ENCODE measurements at regions not wholly inside any gene's neighbourhood (a gene's known extent, or its start where the extent isn't known, plus 50 kb on each side); places are given as distances from the start of the nearest gene placed in this dataset.

GRCh38 chr18:51621864-51622160, 424.3 kb upstream of the MEX3C start:
- DNase-seq (ENCODE audit: low read depth) = no peak
- ChIA-PET POLR2A (no interaction called here), CTCF (interaction anchor here (1.1 to 1.7 kb wide), 5 partner anchors 11 to 513 kb away, joined by 3 to 7 read pairs (median 3); no protein-coding TSS in a partner anchor)
- H3K36me3 ChIP-seq (ENCODE audit: control insufficient read depth, insufficient read depth, low read length) = no peaks in the 10 kb centered on the region
- TF ChIP-seq, protein P1, sequence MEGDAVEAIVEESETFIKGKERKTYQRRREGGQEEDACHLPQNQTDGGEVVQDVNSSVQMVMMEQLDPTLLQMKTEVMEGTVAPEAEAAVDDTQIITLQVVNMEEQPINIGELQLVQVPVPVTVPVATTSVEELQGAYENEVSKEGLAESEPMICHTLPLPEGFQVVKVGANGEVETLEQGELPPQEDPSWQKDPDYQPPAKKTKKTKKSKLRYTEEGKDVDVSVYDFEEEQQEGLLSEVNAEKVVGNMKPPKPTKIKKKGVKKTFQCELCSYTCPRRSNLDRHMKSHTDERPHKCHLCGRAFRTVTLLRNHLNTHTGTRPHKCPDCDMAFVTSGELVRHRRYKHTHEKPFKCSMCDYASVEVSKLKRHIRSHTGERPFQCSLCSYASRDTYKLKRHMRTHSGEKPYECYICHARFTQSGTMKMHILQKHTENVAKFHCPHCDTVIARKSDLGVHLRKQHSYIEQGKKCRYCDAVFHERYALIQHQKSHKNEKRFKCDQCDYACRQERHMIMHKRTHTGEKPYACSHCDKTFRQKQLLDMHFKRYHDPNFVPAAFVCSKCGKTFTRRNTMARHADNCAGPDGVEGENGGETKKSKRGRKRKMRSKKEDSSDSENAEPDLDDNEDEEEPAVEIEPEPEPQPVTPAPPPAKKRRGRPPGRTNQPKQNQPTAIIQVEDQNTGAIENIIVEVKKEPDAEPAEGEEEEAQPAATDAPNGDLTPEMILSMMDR (IDR thresholded peaks at IDR 0.05; ENCODE audit: insufficient read depth, low read depth, low read length) = no peak
- no peak overlapping the region for H3K4me3 ChIP-seq (ENCODE audit: low read depth, low read length)
- H3K27me3 ChIP-seq (ENCODE audit: control insufficient read depth, insufficient read depth, low read length) = no peaks in the 10 kb centered on the region

DNA sequence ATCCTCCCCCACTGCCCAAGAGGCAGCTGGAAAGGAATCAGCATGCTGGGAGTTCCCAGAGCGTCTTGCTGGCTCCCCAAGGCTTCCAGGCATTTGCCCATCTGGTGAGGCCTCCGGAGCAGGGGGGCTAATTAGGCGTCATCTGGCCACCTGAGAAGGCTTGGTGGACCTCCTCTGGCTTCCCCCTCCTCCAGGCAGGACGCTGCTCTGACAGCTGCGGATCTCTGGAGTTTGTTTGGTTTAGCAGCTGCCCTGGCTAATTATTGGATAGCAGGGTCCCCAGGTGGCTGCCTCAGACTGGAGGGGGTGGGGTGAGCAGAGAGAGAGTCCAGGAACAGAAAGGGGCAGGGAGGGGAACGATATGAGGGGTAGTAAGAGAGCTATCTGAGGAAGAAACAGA, 425.2 kb upstream of the MEX3C start:
- H3K4me3 ChIP-seq (ENCODE audit: low read depth, low read length) = no peak overlapping the region
- TF ChIP-seq, protein P1 (IDR thresholded peaks at IDR 0.05; ENCODE audit: insufficient read depth, low read depth, low read length) = no peak
- DNase-seq (ENCODE audit: low read depth) = no peak
- no peaks in the 10 kb centered on the region for H3K36me3 ChIP-seq (ENCODE audit: control insufficient read depth, insufficient read depth, low read length)
- ChIA-PET CTCF (no interaction called here), POLR2A (no interaction called here)
- no peaks in the 10 kb centered on the region for H3K27me3 ChIP-seq (ENCODE audit: control insufficient read depth, insufficient read depth, low read length)

DNA sequence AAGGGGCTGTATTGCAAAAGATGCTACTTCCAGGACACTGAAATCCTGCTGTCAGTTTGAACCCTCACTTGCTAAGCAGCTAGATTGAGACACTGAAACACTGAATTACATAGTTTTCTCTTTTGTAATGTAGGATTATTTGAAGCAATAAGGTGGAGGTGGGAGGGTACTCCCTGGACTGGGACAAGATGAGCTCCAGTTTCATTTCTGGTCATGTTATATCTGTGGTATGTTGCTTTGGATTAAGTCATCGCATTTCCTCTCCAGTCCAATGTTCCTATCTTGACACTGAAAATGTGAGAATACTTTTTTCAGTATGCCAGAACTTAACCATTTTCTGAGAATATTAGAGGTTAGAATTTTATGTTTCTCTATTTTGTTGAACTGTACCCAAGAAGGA, 426.2 kb upstream of the MEX3C start:
- Histone ChIP-seq H3K4me3 (ENCODE audit: low read depth, low read length) (no peak overlapping the region), H3K27me3 (ENCODE audit: control insufficient read depth, insufficient read depth, low read length) (no peaks in the 10 kb centered on the region), H3K36me3 (ENCODE audit: control insufficient read depth, insufficient read depth, low read length) (no peaks in the 10 kb centered on the region)
- DNase-seq (ENCODE audit: low read depth) = no peak
- POLR2A ChIA-PET = no interaction called here
- CTCF ChIA-PET = no interaction called here
- TF ChIP-seq, protein P1 (IDR thresholded peaks at IDR 0.05; ENCODE audit: insufficient read depth, low read depth, low read length) = no peak

GRCh38 chr18:51630706-51631105, 433.2 kb upstream of the MEX3C start:
- ChIA-PET CTCF (interaction anchor here (0.7 kb wide), 1 partner anchor 9 kb away, joined by 3 read pairs; no protein-coding TSS in a partner anchor), POLR2A (no interaction called here)
- H3K4me3 ChIP-seq (ENCODE audit: low read depth, low read length) = no peak overlapping the region
- DNase-seq (ENCODE audit: low read depth) = no peak
- TF ChIP-seq, protein P1 (IDR thresholded peaks at IDR 0.05; ENCODE audit: insufficient read depth, low read depth, low read length) = no peak
- H3K36me3 ChIP-seq (ENCODE audit: control insufficient read depth, insufficient read depth, low read length) = no peaks in the 10 kb centered on the region
- H3K27me3 ChIP-seq (ENCODE audit: control insufficient read depth, insufficient read depth, low read length) = no peaks in the 10 kb centered on the region

DNA sequence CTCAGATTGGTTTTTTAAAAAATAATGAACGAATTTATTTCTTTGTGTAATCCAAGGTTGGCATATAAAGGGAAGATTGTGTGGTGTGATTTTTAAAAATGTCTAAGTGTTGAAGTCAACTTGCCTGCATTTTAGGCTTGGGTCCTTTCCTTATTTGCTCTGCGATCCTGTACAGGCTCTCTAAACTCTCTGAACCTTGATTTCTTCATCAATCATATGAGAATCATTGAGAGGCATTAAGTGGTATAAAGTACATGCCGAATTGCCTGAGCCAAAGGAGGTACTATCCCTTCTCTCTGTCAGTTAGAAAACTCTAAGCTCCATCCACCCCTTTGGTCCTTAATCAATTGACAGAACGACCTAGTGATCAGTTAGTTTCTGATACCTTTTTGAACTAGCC, 440.4 kb upstream of the MEX3C start:
- ChIA-PET POLR2A (no interaction called here), CTCF (no interaction called here)
- Histone ChIP-seq H3K4me3 (ENCODE audit: low read depth, low read length) (no peak overlapping the region), H3K27me3 (ENCODE audit: control insufficient read depth, insufficient read depth, low read length) (no peaks in the 10 kb centered on the region), H3K36me3 (ENCODE audit: control insufficient read depth, insufficient read depth, low read length) (no peaks in the 10 kb centered on the region)
- TF ChIP-seq, protein P1 (IDR thresholded peaks at IDR 0.05; ENCODE audit: insufficient read depth, low read depth, low read length) = no peak
- DNase-seq (ENCODE audit: low read depth) = no peak
